ENCODE measurements at regions not wholly inside any gene's neighbourhood (a gene's known extent, or its start where the extent isn't known, plus 50 kb on each side); places are given as distances from the start of the nearest gene placed in this dataset.
"Not testable (repeated sequence)": the region's sequence is repeated elsewhere in the genome, so short reads cannot be mapped to it uniquely, and the experiment has no call there.

DNA sequence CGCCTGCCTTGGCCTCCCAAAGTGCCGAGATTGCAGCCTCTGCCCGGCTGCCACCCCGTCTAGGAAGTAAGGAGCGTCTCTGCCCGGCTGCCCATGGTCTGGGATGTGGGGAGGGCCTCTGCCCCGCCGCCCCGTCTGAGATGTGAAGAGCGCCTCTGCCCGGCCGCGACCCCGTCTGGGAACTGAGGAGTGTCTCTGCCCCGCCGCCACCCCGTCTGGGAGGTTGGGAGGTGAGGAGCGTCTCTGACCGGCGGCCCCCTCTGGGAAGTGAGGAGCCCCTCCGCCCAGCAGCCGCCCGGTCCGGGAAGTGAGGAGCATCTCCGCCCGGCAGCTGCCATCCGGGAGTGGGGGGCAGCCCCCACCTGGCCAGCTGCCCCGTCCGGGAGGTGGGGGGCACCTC lies 699.2 kb upstream of the TMEFF2 start:
- RAD21 ChIA-PET (ENCODE audit: unreplicated experiment); BruUV-seq (replicated peaks); H3K4me3 ChIP-seq; CTCF ChIA-PET; FAIRE-seq; POLR2A ChIA-PET; DNase-seq (ENCODE audit: low read depth, low spot score); SMC1A ChIA-PET (ENCODE audit: uncharacterized antibody, unreplicated experiment); H3K9ac ChIP-seq (ENCODE audit: control insufficient read depth, insufficient read depth, low read length); in situ Hi-C loops (cut with MboI); H3K27me3 ChIP-seq (replicated peaks in 1 of 2; ENCODE audit: control insufficient read depth in 2 of 2, insufficient read depth in 2 of 2, low read length in 1 of 2); H3K9me3 ChIP-seq (replicated peaks; ENCODE audit: control insufficient read depth, insufficient read depth, low read length); H3K79me2 ChIP-seq (ENCODE audit: control insufficient read depth, insufficient read depth, low read length); ATAC-seq; H3K27ac ChIP-seq (ENCODE audit: control insufficient read depth, insufficient read depth); H3K4me2 ChIP-seq (ENCODE audit: control insufficient read depth, insufficient read depth); H3K4me1 ChIP-seq (ENCODE audit: control insufficient read depth, insufficient read depth, low read length); H3K36me3 ChIP-seq (ENCODE audit: control insufficient read depth in 2 of 2, insufficient read depth in 2 of 2, low read length in 1 of 2); H4K20me1 ChIP-seq (ENCODE audit: control insufficient read depth, insufficient read depth); H2AFZ ChIP-seq (ENCODE audit: control insufficient read depth, low read depth, low read length); intact Hi-C loops (cut with micrococcal nuclease; ENCODE audit: unreplicated experiment): not testable (repeated sequence)
- WGBS (ENCODE audit: insufficient coverage, insufficient replicate concordance, low lambda C conversion rate, missing lambda C conversion rate), result 63% methylated on average over 19 of the region's 29 CpGs

DNA sequence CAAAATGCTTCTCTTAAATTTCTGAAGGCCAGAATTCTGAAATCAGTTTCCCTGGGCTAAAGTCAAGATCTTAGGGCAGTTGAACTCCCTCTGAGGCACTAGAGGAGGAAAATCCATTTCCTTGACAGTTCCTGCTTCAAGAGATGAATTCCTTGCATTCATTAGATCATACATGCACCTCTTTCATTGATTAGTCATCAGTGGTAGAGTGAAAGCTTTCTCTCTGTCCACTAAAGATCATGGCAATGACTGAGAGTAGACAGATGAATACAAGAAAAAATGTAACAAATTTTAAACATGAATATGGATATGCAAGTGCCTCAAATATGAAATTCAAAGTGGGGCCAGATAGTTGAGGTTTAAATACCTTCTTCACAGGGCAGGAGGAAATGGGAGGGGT lies 693.4 kb upstream of the TMEFF2 start:
- in situ Hi-C loops (cut with MboI), result no loop called here
- RAD21 ChIA-PET (ENCODE audit: unreplicated experiment), result no interaction called here
- intact Hi-C loops (cut with micrococcal nuclease; ENCODE audit: unreplicated experiment), result no loop called here
- SMC1A ChIA-PET (ENCODE audit: uncharacterized antibody, unreplicated experiment), result no interaction called here
- Histone ChIP-seq H3K4me3 (no peak overlapping the region), H3K4me2 (ENCODE audit: control insufficient read depth, insufficient read depth) (no peak overlapping the region), H3K27me3 (replicated peaks in 1 of 2; ENCODE audit: control insufficient read depth in 2 of 2, insufficient read depth in 2 of 2, low read length in 1 of 2) (no peaks in the 10 kb centered on the region), H4K20me1 (ENCODE audit: control insufficient read depth, insufficient read depth) (no peaks in the 10 kb centered on the region), H3K9me3 (replicated peaks; ENCODE audit: control insufficient read depth, insufficient read depth, low read length) (no peaks in the 10 kb centered on the region), H3K27ac (ENCODE audit: control insufficient read depth, insufficient read depth) (no peak overlapping the region), H3K79me2 (ENCODE audit: control insufficient read depth, insufficient read depth, low read length) (no peaks in the 10 kb centered on the region), H3K4me1 (ENCODE audit: control insufficient read depth, insufficient read depth, low read length) (no peaks in the 10 kb centered on the region), H2AFZ (ENCODE audit: control insufficient read depth, low read depth, low read length) (no peak overlapping the region), H3K9ac (ENCODE audit: control insufficient read depth, insufficient read depth, low read length) (no peak overlapping the region), H3K36me3 (ENCODE audit: control insufficient read depth in 2 of 2, insufficient read depth in 2 of 2, low read length in 1 of 2) (no peaks in the 10 kb centered on the region)
- CTCF ChIA-PET, result no interaction called here
- TF ChIP-seq SREBF2 (IDR thresholded peaks at IDR 0.05; ENCODE audit: low read length), result no peak
- TF ChIP-seq KAT2A (conservative IDR thresholded peaks at IDR 0.05; ENCODE audit: control insufficient read depth, low read depth, low read length), result no peak
- no peak for TF ChIP-seq SUPT20H (IDR thresholded peaks at IDR 0.05; ENCODE audit: borderline replicate concordance, control insufficient read depth, low read depth, low read length)
- TF ChIP-seq, protein P1, sequence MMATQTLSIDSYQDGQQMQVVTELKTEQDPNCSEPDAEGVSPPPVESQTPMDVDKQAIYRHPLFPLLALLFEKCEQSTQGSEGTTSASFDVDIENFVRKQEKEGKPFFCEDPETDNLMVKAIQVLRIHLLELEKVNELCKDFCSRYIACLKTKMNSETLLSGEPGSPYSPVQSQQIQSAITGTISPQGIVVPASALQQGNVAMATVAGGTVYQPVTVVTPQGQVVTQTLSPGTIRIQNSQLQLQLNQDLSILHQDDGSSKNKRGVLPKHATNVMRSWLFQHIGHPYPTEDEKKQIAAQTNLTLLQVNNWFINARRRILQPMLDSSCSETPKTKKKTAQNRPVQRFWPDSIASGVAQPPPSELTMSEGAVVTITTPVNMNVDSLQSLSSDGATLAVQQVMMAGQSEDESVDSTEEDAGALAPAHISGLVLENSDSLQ (IDR thresholded peaks at IDR 0.05), result no peak
- TF ChIP-seq ZZZ3 (IDR thresholded peaks at IDR 0.05; ENCODE audit: control insufficient read depth, insufficient read length, low read depth), result no peak
- TF ChIP-seq CBX3 (IDR thresholded peaks at IDR 0.05; ENCODE audit: borderline replicate concordance, low read depth), result no peak
- no peak for TF ChIP-seq TBL1XR1 (IDR thresholded peaks at IDR 0.05; ENCODE audit: low read depth, low read length)
- TF ChIP-seq RAD21 (IDR thresholded peaks at IDR 0.05; ENCODE audit: insufficient read depth, low read depth, low read length), result no peak
- no peak for TF ChIP-seq CBFB (IDR thresholded peaks at IDR 0.05; ENCODE audit: low read depth)
- no peak for TF ChIP-seq RAD51 (IDR thresholded peaks at IDR 0.05)
- TF ChIP-seq BCL11A (IDR thresholded peaks at IDR 0.05; ENCODE audit: low read depth, low read length), result no peak
- no peak for TF ChIP-seq NR2C1 (IDR thresholded peaks at IDR 0.05)
- no TSS peak for BruUV-seq (replicated peaks)
- DNase-seq (ENCODE audit: low read depth, low spot score), result no peak
- FAIRE-seq, result no peak
- POLR2A ChIA-PET, result no interaction called here
- no peak for ATAC-seq

All from GM12878 (cell line).